ENCODE measurements at regions not wholly inside any gene's neighbourhood (a gene's known extent, or its start where the extent isn't known, plus 50 kb on each side); places are given as distances from the start of the nearest gene placed in this dataset.
"Not testable (repeated sequence)": the region's sequence is repeated elsewhere in the genome, so short reads cannot be mapped to it uniquely, and the experiment has no call there.

DNA sequence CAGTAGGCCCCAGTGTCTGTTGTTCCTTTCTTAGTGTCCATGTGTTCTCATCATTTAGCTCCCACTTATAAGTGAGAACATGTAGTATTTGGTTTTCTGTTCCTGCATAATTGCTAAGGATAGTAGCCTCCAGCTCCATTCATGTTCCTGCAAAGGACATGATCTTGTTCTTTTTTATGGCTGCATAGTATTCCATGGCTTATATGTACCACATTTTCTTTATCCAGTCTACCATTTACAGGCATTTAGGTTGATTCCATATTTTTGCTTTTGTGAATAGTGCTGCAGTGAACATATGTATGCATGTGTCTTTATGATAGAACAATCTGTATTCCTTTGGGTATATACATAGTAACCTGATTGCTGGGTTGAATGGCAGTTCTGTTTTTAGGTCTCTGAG, 134.4 kb upstream of the MON1B start:
- FAIRE-seq; DNase-seq (ENCODE audit: low spot score in 2 of 2): not testable (repeated sequence)

DNA sequence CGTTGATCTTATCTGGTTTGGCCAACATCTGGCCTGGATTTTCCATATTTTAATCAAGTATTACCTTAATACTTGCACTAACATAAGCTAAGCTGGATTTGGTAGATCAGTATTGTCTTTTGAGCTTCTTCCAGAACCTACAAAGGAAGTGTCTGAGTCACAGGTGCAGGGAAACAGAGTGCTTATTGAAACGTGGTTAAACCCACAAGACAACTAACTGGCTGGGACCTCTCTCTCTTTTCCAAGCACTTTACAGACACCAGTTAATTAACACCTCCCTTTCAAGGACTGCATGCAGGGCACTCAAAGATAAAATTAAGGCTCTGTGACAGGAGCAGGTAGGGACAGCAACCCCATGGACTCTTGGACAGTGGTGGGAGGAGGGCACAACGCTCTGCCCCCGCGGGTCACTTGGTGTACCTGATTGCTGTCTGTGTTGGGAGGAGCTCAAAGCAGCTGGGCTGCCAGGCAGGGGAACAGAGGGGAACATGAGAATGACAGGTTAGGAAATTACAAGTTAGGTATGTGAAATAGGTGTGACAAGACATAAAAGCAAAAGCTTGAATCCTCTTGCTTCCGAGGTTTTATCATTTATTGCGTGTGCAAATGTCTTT, 133.7 kb upstream of the MON1B start:
- FAIRE-seq (no peak), DNase-seq (ENCODE audit: low spot score in 2 of 2) (no peak)

DNA sequence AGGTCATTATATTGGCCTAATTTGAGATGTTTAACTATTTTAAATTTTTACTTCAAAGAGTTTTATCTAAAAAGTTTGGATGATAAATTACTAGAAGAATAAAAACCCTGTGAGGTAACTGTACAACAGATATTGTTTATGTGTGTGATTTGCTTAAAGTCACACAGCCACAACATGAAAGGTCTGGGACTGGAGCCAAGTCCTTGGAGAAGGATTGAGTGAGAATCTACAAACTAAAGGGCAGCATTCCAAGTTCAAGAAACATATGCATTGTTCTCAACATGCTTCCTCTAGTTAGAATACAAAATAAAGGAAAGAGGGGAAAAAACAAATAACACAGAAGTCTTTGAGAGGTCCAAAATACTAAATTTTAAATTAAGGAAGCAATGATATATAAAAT, 131.5 kb upstream of the MON1B start:
- DNase-seq (ENCODE audit: low spot score in 2 of 2), result no peak

DNA sequence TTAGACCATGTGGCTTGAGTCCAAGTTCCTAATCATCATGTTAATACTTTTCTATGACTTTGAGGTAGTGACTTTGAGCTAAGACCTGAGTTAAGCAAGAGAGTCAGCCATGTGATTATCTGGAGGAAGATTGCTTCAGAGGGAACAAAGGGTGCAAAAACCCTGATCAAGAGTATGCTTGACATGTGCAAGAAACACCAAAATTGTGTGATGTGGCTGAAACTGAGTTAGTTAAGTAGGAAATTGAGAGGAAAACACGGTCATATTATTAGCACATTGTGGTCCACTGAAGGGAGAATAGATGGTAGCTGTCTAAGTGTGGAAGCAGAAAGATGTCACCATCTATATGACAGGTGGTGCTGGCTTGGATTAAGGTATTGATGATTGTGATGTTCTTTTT, 130.4 kb upstream of the MON1B start:
- FAIRE-seq (no peak), DNase-seq (ENCODE audit: low spot score in 2 of 2) (no peak)

More for the DNA sequence above, 131.5 kb upstream of the MON1B start:
- no peak for FAIRE-seq

DNA sequence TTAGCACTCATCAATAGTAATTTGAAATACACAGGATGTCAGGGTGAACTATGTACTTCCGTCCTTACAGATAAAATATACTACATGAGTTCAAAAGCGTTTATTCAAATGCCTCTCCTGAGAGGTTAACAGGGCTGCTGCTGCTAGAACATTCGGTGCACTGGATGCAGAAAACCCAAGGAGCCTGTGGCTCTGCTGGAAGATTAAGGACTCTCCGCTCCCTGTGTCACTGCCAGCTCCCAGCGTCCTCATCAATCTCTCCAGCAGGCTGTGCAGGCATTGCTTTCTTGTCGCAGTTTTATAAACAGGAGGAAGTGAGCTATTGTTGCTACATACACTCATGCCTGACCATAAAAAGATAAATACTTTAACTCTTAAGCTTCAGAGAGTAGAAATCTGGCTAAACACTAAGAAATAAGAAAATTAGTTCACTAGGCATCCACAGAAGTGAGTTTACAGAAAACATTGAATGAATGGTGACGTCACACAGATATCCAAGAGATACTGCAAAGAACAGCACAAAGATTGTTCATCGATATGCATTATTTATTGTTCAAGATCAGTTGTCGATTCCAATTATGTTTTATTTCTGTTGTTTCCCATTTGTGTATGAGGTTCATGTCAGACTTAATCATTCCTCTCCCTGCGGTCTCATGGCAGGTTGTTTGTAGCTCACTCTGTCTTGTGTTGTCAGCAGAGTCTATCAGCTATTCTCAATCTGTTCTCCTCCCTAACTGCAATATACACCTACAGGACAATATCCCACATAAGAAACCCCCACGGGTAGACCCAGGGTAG, 127.9 kb upstream of the MON1B start:
- FAIRE-seq (no peak), DNase-seq (ENCODE audit: low spot score in 2 of 2) (no peak)

DNA sequence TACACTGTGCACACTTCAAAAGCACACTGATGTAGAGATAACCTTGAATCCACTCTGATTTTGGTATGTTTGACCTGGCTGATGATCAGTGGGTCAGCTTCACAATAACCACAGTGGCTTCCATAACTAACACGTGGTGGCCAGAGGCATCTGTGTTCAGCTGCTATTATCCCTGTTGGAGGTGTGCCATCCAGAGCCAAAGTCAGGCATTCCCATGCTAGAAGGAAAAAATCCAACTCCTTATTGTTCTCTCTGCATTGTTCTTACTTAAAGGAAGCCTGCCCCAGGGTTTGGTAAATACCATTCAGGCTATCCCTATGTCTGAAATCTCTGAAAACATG, 127.3 kb upstream of the MON1B start:
- no peak for DNase-seq (ENCODE audit: low spot score in 2 of 2)
- no peak for FAIRE-seq

DNA sequence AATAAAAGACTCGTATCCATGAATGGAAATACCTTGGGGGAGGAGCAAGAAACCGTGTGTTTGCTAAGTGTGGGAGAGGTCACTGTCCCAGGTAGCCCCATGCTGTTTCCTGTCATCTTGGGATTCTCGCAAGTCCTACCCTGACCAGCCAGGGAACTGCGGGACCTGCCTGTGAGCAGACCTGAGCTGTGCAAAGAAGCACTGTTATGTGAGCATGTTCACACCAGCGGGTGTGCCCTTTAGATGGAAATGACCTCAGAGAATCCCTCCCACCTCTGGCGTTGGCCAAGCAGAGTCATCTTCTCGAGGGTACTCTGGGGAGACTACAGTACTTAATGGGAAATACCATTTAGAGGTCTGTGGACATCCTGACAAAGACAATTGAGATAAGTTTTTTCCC, 127.0 kb upstream of the MON1B start:
- FAIRE-seq (no peak), DNase-seq (ENCODE audit: low spot score in 2 of 2) (no peak)

DNA sequence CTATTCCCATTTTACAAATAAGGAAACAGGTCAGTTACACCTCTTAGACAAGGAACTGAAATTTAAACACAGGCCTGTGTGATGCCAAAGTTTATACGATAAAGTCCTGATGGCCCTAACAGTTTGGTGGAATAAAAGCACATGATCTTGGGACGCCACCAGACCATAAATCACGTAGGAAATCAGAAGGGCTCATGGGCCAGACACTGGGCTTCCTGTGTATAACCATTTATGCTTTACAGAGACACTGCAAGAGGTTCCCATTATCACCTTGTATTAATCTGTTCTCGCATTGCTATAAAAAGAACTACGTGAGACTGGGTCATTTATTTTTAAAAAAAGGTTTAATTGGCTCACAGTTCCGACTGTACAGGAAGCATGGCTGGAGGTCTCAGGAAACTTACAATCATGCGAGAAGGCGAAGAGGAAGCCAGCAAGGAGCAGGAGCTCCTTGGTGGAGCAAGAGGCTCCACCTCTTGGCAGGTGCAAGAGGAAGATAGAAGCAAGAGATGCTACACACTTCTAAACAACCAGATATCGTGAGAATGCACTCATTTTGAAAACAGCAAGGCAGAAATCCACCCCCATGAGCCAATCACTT, 124.0 kb upstream of the MON1B start:
- FAIRE-seq, result no peak
- no peak for DNase-seq (ENCODE audit: low spot score in 2 of 2)

DNA sequence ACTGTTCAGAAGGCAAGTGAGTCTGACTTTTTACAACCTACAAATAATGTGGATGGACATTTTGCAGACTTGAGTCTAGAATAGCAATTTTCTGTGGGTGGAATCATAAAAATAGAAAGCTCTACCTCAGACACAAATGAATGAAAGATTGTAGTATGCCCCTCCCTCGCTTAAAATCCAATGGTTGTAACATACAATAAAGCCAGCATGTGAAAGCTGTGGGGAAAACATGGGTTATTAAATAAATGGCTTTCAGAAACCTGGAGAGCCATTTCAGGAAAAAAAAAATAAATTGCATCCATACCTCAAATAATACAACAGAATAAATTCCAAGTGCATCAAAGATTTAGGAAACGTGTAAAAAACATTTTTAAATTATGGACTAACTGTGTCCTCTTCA, 123.1 kb upstream of the MON1B start:
- DNase-seq (ENCODE audit: low spot score in 2 of 2), result no peak
- no peak for FAIRE-seq

DNA sequence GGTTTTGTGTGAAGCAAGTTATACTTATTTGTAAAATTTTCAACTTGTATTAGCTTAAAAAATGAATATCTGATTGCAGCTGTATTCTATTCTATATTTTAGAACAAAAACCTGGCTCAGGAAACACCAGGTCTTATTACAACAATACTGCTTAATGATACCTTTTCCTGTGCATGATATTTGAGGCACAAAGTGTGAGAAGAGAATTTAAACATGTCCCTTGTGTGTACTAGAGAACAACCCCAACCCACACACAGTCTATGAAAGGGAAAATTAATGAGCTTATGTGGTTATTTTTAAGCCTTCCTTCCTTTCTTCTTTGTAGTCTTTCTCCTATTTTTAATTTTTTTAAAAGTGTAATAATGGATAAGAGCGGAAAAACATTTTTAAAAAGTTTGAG, 122.6 kb upstream of the MON1B start:
- DNase-seq (ENCODE audit: low spot score in 2 of 2) (no peak), FAIRE-seq (no peak)

DNA sequence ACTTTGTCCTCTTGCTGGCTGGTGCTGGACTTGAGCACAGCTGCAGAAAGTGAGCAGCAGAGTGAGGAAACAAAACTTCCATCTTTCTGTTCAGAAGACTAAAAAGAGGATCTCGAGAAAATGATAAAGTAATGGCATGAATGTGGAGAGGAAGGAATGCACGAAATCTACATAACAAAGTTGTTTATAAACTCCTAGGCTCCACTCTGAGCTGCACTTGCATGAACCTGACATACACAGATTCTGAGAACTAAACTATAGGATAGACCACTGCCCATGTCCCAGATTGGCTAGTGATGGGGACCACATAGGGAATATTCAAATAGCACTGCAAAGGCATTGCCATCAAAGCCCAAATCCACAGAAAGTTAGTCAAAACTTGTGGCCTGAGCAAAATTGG, 121.1 kb upstream of the MON1B start:
- no peak for DNase-seq (ENCODE audit: low spot score in 2 of 2)
- FAIRE-seq, result no peak

DNA sequence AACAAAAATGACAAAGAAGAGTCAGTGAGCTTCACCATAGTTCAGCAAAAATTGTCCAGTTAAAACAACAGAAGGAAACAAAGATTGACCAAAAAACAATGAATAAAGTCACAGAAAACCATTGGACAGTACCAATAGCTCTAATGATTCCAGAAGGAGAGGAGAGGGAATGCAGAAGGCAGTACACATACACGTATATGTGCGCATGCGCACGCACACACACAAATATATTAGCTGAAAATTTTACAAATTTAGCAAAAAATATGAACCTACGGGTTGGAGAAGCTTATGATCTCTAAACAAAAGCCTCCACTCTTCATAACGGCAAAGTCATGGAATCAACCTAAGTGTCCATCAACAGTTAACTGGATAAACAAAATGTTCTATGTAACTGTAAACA, 120.3 kb upstream of the MON1B start:
- DNase-seq (ENCODE audit: low spot score in 2 of 2) (no peak), FAIRE-seq (no peak)

DNA sequence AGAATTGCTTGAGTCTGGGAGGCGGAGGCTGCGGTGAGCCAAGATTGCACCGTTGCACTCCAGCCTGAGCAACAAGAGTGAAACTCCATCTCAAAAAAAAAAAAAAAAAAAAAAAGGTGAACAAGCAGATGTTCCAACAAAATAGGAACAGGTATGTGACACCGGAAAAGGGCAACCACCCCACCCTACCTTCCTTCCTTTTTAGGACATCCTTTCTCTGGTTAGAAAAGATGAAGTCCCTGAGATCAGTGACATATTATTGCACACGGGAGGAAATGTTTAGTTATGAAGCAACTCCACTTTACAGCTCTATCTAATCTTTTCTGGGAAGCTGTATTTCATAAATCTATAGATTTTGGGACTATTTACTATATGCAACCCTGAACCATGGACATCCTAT, 114.2 kb upstream of the MON1B start:
- DNase-seq (ENCODE audit: low spot score in 2 of 2), result no peak
- FAIRE-seq, result no peak

DNA sequence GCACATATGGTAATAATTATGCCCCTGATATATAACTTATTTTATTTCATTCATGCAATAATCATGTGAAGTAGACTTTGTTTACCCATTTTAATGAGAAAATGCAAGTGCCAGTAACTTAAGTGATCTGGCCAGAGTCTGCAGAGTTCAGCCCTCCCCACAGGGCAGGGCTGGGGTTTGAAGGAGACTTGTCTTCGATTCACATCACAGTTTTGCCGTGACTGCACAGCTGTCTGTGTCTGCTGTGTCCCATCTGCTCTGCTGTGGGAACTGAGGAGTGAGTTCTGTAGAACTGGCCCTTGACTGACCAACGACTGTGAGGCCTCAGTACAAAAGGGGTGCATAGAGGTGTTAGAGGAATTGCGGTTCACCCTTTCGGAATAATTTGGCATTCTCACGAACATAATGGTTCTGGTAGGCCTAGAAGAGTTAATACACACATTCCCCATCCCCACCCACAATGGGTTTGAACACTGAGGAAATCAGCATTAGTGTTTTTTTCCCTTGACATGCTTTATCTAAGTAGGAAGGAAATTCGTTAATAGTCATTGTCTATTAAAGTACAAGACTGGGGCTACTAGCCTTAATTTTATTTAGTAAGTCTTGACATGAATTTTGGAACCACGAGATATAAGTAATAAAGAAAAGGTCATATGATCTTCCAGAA, 113.6 kb upstream of the MON1B start:
- DNase-seq (ENCODE audit: low spot score in 2 of 2) (no peak), FAIRE-seq (no peak)

DNA sequence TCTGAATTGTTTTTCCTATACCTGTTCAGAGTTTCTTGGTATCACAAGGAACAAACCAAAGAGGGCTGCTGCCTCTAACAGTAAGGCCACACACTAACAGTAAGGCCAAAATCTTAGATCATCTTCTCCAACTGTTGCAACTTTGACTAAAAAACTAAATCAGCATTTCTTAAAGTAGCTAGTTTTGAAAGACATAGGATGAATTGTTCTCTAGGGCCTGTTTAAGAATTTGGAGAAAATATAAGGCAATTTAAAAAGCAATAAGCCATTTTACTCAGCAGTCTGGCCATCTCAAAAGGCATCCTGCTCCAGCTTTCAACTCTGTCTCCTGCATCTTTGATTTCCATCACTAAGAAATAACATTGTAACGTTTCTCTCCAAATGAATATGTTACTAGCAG, 105.0 kb upstream of the MON1B start:
- DNase-seq (ENCODE audit: low spot score in 2 of 2), result no peak
- no peak for FAIRE-seq

DNA sequence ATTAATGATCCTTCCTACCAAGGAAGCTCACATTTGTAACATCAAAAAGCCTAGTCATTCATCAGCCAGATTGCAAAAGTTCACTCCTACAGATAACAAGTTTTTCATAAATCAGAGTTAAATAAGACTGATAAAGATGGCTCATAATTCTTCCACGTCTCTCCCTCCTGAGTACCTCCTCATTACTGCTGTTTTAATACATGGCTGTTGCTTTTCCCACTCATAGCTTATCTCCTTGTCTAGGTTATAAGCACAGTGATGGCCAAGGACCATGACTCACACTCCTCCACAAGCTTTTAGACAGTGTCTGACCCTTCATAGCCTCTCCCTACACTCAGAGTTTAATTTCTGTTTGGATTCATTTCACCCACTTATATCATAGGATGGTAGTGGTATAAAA, 100.9 kb upstream of the MON1B start:
- FAIRE-seq, result no peak
- no peak for DNase-seq (ENCODE audit: low spot score in 2 of 2)

DNA sequence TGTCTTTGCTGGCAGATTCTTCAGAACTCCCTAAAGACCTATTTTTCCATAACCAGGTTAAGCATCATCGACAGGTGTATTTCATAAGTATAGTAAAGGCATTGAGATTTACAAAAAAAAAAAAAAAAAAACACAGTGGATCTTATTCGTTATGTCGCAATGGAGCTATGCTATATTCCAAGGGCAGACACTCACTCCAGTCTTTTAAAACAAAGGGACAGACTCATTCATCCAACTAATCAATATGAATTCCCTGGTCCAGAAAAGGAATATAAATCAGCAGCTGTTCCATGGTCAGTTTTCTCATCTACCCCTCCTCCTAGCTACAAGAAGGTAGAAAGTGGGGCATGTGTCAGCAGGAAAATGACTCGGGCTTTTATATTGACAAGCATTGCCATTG, 97.7 kb upstream of the MON1B start:
- FAIRE-seq, result no peak
- no peak for DNase-seq (ENCODE audit: low spot score in 2 of 2)

DNA sequence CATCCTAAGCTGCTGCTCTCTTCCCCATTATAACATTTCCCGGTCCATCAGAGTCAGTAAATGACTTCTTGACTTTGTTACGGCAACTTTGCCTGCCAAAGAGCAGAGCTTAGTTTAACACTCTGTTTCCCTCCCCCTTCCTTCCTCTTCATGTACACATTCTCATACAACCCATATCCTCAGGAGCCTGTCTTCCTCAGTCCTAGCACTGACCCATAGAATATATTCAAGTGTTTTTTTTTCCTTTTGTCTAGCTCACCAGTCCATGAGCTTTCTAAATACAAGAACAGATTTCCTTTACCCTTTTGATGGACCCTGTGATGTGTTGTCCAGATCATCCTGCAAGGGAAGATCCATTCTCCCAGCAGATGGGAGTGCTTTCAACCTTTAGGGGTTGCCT, 97.0 kb upstream of the MON1B start:
- FAIRE-seq (no peak), DNase-seq (ENCODE audit: low spot score in 2 of 2) (no peak)

DNA sequence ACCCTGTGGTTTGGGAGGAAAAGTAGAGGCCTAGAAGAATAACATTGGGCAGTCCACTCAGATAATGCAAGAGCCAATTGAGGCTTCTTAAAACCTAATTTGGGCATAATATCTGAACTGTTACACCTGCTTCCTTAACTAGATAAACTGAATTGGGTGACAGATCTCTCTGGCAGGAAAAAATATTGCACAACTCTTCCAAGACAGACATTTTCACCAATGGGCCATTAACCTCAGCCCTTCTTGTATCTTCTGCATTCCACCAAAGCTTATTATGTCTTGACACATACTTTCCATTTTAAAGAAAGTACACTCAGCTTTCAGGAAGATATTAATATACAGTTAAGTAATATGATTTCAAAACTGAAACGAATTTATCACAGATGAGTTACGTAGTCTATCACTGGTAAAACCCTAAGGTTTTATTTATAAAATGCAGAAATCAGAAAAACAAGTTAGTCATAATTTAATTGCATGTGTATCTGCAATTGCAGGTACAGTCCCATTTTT, 79.9 kb upstream of the MON1B start:
- FAIRE-seq (no peak), DNase-seq (ENCODE audit: low spot score in 2 of 2) (no peak)

DNA sequence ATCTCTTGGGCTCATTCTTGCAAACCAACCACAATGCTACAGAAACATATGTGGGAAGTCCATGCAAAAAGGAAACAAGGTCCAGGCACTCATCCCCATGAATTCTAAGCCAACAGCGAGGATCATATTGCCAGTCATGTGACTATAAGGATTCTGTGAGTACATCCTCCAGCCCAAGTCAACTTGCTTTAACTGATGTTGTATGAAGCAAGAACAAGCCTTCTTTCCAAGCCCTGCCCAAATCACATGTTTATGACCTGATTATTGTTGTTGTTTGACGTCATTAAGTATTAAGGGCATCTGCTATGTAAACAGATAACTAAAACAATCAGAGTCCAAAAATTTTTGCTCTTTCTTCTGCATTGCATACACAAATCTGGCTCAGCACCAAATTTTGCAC, 78.2 kb upstream of the MON1B start:
- DNase-seq (ENCODE audit: low spot score in 2 of 2), result no peak
- FAIRE-seq, result no peak

DNA sequence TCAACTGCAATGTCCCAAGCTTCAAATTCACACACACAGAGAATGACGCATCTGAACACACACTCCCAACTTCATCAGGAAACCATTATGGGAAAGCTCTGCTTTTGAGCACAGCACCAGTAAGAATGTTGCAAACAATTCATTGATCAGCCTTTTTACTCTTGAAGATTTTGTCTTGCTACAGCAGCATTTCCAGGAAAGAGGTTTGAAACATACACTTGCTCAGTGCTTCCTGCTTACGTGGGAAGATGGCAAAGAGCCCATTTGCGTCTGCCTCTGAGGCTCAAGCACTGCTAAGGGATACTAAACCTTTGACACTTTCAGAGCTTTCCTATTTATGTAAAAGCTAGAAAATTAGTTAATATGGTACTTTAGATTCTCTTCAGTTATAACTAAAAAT, 77.2 kb upstream of the MON1B start:
- FAIRE-seq (no peak), DNase-seq (ENCODE audit: low spot score in 2 of 2) (no peak)
